Stomach smooth muscle (tissue), 2 donors: ENCODE measurements at regions not wholly inside any gene's neighbourhood (a gene's known extent, or its start where the extent isn't known, plus 50 kb on each side); places are given as distances from the start of the nearest gene placed in this dataset.

ENCODE experiments used
- H3K27ac ChIP-seq: one replicate; pipeline ENCODE4 v1.7.0; 2013; ENCODE audit warnings: mild to moderate bottlenecking, low read length, inconsistent platforms
- H3K27me3 ChIP-seq, 2 donors: one replicate each; pipeline ENCODE4 v1.7.0; 2013; ENCODE audit warnings: low read length in 2 of 2; ENCODE audit not compliant: insufficient read depth in 2 of 2, control insufficient read depth in 1 of 2
- H3K36me3 ChIP-seq, 2 donors: one replicate each; pipeline ENCODE4 v1.7.0; 2013; ENCODE audit warnings: low read length in 2 of 2; ENCODE audit not compliant: control insufficient read depth in 2 of 2, insufficient read depth in 2 of 2
- H3K4me1 ChIP-seq: one replicate; pipeline ENCODE4 v1.7.0; 2013; ENCODE audit warnings: low read length; ENCODE audit not compliant: control insufficient read depth, insufficient read depth
- H3K4me3 ChIP-seq, 2 donors: one replicate each; pipeline ENCODE4 v1.7.0; 2013; ENCODE audit warnings: low read length in 2 of 2
- H3K9ac ChIP-seq, 2 donors: one replicate each; pipeline ENCODE4 v1.7.0; 2013; ENCODE audit warnings: low read length in 2 of 2, mild to moderate bottlenecking in 1 of 2
- H3K9me3 ChIP-seq, 2 donors: one replicate each; pipeline ENCODE4 v1.7.0; 2013; ENCODE audit warnings: low read length in 2 of 2; ENCODE audit not compliant: control insufficient read depth in 2 of 2
- donor health status: healthy.
- donor health status: Pancreatic carcinoma.

DNA sequence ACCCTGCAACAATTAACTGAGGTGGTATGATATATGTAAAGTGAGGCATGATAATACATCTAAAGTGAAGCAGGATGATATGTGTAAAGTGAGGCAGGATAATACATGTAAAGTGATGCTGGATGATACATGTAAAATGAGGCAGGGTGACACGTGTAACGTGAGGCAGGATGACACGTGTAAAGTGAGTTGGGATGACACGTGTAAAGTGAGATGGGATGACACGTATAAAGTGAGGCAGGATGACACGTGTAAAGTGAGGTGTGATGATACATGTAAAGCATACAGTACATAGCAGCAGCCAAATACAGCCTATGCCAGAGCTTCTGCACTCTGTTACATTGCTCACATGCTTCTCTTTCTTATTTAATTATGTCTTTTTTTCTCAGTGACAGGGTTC is 184.4 kb upstream of the FOXF1 start:
- H3K36me3 ChIP-seq, result no peaks in the 10 kb centered on the region
- no peaks in the 10 kb centered on the region for H3K27me3 ChIP-seq
- no peak overlapping the region for H3K27ac ChIP-seq
- H3K9me3 ChIP-seq, result no peaks in the 10 kb centered on the region
- no peak overlapping the region for H3K4me3 ChIP-seq
- H3K9ac ChIP-seq, result no peak overlapping the region
- peaks cover 2% of the 10 kb centered on the region for H3K4me1 ChIP-seq

DNA sequence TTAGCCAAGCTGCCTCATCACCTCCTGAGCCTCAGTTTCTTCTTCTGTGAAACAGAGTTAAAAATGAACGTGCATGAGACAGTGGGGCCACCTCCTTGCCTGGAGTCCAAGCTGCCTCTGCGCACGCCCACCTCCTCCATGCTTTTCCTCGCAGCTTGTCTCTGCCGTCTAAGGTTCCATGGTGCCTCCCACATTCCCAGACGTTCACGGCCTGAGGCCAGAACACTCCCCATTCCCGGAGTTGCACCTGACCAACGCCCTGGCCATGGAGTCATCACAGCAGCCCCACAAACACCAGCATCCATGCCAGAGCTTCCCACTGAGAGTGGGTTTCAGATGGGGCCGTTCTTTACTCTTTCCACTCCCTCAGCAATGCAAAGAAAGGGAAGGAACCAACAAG is 183.0 kb upstream of the FOXF1 start:
- Histone ChIP-seq H3K4me3 (no peak overlapping the region), H3K36me3 (no peaks in the 10 kb centered on the region), H3K27ac (no peak overlapping the region), H3K9ac (no peak overlapping the region), H3K27me3 (peaks cover 0 to 2% of the 10 kb centered on the region in 2 donors), H3K9me3 (no peaks in the 10 kb centered on the region), H3K4me1 (peaks cover 2% of the 10 kb centered on the region)

DNA sequence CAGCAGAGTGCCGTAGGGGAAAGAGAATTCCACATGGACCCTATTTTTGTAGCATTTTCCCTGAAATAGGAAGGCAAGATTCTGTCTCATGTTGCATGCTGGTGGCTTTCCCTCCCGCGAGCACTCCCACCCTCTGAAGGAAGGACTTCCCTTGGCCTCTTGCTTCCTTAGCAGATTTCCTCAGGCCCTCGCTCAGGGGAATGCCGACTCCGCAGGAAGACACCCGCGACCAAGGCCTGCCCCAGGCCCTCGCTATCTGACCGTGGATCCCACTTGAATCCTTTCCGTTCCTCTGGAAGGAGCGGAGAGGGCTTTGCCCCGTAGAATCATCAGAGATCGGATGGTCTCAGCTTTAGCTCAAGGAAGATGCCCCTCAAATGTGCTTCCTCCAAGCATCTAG is 179.4 kb upstream of the FOXF1 start:
- no peak overlapping the region for H3K9ac ChIP-seq
- H3K4me1 ChIP-seq, result no peaks in the 10 kb centered on the region
- peaks cover 0 to 2% of the 10 kb centered on the region in 2 donors for H3K27me3 ChIP-seq
- no peak overlapping the region for H3K4me3 ChIP-seq
- no peaks in the 10 kb centered on the region for H3K9me3 ChIP-seq
- H3K27ac ChIP-seq, result no peak overlapping the region
- H3K36me3 ChIP-seq, result no peaks in the 10 kb centered on the region

DNA sequence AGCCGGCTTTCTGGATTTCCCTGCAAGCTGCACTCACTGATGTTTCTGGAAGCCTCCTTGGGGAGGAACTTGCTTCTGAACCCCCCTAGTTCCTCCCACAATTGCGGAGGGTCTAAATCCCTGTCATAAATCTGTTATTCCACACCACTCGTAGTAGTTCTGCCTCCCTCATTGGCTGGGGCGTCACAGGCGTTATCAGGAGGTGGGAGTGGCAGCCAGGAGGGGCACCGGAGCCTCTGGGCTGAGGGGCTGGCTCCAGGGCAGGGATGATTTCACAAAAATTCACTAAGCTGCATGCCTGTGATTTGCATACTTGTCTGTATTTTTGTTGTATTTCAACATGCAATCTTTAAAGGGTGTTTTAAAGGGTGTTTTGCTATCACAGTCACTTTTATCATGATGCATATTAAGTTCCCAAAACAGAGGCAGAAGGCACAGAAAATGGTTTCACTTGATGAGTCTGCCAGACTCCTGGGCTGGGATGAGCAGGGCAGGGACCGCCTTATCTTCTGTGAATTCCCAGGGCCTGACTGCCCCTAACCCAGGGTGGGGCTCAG is 176.2 kb upstream of the FOXF1 start:
- no peak overlapping the region for H3K4me3 ChIP-seq
- no peaks in the 10 kb centered on the region for H3K4me1 ChIP-seq
- no peaks in the 10 kb centered on the region for H3K9me3 ChIP-seq
- H3K9ac ChIP-seq, result no peak overlapping the region
- H3K27me3 ChIP-seq, result peaks cover 0 to 2% of the 10 kb centered on the region in 2 donors
- no peak overlapping the region for H3K27ac ChIP-seq
- H3K36me3 ChIP-seq, result no peaks in the 10 kb centered on the region

DNA sequence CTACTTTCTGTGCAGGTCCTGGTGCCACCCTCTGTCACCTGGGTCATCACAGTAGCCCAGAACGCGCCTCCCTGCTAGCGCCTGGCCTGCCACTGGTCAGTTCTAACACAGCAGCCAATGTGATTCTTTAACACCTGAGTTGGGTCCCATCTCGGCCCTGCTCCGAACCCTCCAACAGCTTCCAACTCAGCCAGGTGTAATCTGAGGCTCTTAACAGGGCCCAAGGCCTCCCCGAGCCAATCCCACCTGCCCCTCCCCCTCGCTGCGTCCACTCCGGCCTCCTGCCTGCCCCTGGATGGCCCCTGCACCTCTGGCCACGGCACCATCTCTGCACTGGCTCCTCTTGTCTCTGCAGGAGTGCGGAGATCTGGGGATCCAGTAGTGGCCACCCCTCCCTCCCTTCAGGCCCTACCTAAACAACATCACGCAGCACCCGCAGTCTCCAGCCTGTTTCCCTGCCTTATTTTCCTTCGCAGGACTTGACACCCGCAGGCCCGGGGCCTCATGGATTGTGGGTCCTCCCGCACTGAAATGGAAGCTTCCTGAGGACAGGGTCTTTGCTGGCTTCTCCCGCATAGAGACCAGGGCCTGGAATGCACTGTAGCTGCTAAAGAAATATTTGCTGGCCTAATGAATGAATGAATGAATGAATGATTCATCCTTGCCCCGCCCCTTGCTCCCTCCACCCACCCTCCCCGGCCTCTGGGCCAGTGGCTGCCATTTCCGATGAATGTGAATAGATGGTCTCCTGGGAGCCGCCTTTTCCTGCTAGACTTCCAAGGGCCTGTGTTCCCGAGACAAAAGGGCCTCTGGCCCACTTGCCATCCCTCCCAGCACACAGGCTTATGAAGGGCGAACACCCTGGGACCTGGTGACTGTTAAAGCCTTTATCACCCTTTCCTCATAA is 174.8 kb upstream of the FOXF1 start:
- no peak overlapping the region for H3K4me3 ChIP-seq
- H3K36me3 ChIP-seq, result no peaks in the 10 kb centered on the region
- no peaks in the 10 kb centered on the region for H3K9me3 ChIP-seq
- H3K4me1 ChIP-seq, result peaks cover 5% of the 10 kb centered on the region
- no peak overlapping the region for H3K9ac ChIP-seq
- H3K27me3 ChIP-seq, result peaks cover 0 to 2% of the 10 kb centered on the region in 2 donors
- H3K27ac ChIP-seq, result no peak overlapping the region

DNA sequence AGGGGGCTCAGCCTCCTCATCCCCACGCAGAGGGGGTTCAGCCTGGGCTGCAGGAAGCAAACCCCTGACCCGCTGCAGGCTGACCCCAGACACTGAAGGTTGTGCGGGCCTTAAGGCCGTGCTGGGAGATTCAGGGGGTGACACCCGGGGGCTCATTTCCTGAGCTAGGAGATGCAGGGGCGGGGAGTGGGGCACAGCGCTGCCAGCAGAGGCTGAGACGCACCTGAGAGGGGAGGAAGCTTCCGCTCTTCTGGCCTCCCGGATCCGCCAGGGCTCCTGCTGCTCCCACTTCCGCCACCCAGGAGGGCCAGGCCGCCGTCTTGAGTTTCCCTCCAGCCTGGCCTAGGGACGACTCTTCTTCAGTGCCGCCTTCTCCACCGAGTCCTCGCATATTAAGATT is 173.2 kb upstream of the FOXF1 start:
- no peaks in the 10 kb centered on the region for H3K36me3 ChIP-seq
- H3K4me3 ChIP-seq, result no peak overlapping the region
- no peaks in the 10 kb centered on the region for H3K9me3 ChIP-seq
- no peak overlapping the region for H3K9ac ChIP-seq
- H3K27me3 ChIP-seq, result peaks cover 0 to 2% of the 10 kb centered on the region in 2 donors
- H3K27ac ChIP-seq, result no peak overlapping the region
- peaks cover 19% of the 10 kb centered on the region for H3K4me1 ChIP-seq

DNA sequence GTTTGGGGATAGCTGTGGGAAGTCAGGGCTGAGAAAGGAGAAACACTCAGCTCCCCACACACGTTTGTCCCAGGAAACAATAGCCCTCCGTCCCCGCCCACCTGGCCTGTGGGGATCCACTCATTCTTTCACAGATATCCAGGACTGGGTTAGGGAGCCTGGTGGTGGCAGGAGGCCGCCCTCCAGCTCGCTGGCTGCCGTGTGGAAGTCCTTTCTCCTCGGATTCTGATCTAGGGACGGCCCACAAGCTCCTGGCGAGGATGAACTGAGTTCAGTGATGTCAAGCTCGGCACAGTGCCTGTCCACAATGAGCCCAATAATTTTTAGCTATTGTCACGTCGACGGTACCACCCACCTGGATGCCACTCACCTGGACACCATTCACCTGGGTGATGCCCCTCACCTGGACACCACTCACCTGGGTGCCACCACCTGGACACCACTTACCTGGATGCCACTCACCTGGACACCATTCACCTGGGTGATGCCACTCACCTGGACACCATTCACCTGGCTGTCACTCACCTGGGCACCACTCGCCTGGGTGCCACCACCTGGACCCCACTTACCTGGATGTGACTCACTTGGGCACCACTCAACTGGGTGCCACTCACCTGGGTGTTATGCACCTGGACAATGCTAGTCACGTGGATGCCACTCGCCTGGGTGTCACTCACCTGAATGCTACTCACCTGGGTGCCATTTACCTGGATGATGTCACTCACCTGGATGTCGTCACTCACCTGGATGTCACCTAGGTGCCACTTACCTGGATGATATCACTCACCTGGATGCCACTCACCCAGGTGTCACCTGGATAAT is 172.5 kb upstream of the FOXF1 start:
- H3K27me3 ChIP-seq, result no peaks in the 10 kb centered on the region
- no peak overlapping the region for H3K4me3 ChIP-seq
- H3K27ac ChIP-seq, result no peak overlapping the region

DNA sequence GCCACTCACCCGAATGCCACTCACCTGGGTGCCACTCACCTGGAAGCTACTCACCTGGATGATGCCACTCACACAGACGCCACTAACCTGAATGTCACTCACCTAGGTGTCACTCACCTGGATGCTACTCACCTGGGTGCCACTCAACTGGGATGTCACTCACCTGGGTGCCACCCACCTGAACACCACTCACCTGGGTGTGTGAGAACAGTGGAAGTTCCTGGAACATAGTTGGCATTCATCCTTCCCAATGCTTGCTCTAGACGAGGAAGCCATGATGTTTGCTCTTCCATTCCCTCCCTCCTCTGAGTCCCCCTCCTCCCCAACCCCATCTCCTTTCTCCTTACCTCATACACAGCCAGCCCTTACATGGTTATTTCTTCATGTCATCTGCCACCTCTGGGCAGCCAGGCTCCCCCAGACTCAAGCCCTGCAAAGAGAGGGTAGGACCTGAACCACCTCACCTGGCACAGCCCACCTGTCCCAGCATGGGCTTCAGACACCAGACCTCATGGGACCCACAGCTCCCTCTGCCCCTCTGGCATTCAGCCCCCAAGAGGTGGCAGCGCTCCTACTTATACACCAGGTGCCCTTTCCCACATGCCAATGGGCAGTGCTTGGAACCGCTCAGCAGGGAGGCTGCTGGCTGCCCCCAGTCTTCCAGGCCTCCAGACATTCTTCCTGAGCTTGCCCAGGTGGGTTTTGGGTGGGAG is 171.8 kb upstream of the FOXF1 start:
- Histone ChIP-seq H3K4me1 (peaks cover 30% of the 10 kb centered on the region), H3K27ac (no peak overlapping the region), H3K27me3 (no peaks in the 10 kb centered on the region), H3K4me3 (no peak overlapping the region), H3K9me3 (no peaks in the 10 kb centered on the region), H3K9ac (no peak overlapping the region), H3K36me3 (no peaks in the 10 kb centered on the region)

More for the DNA sequence above, 172.5 kb upstream of the FOXF1 start:
- Histone ChIP-seq H3K9me3 (no peaks in the 10 kb centered on the region), H3K9ac (no peak overlapping the region), H3K36me3 (no peaks in the 10 kb centered on the region), H3K4me1 (peaks cover 25% of the 10 kb centered on the region)

DNA sequence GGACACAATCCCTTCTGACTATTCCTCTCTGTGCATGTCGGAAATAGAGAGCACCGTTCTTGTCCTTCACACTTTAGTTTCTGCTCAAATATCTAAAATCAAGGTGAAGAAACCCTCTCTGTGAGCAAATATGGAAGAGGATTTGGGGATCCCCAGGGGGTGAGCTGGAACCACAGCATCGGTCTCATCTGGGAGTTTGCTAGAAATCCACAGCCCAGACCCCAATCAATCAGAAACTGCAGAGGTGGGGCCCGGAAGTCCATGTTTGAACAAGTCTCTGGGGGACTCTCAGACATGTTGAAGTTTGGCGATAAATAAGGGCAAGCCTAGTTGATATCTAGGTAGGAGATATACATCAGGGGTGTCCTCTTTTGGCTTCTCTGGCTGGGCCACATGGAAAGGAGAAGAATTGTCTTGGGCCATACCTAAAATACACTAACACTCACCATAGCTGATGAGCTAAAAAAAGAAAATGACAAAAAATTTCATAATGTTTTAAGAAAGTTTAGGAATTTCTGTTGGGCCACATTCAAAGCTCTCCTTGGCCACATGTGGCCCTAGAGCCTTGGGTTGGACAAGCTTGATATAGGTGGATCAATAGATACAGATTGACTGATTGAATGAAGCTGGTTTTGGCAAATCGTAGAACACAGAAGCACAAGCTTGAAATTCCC is 168.0 kb upstream of the FOXF1 start:
- H3K27me3 ChIP-seq, result no peaks in the 10 kb centered on the region
- H3K4me3 ChIP-seq, result peak overlapping the region in 1 of 2 donors; percentile 58
- peaks cover 45% of the 10 kb centered on the region for H3K4me1 ChIP-seq
- H3K36me3 ChIP-seq, result no peaks in the 10 kb centered on the region
- no peaks in the 10 kb centered on the region for H3K9me3 ChIP-seq
- H3K9ac ChIP-seq, result peak overlapping the region; percentile 74 to 78
- peak overlapping the region; percentile 98 for H3K27ac ChIP-seq
